ENCODE measurements at regions not wholly inside any gene's neighbourhood (a gene's known extent, or its start where the extent isn't known, plus 50 kb on each side); places are given as distances from the start of the nearest gene placed in this dataset.

GRCh38 chr11:33507356-33507755 lies 193.3 kb downstream of the C11orf91 start:
- TF ChIP-seq, protein P1, sequence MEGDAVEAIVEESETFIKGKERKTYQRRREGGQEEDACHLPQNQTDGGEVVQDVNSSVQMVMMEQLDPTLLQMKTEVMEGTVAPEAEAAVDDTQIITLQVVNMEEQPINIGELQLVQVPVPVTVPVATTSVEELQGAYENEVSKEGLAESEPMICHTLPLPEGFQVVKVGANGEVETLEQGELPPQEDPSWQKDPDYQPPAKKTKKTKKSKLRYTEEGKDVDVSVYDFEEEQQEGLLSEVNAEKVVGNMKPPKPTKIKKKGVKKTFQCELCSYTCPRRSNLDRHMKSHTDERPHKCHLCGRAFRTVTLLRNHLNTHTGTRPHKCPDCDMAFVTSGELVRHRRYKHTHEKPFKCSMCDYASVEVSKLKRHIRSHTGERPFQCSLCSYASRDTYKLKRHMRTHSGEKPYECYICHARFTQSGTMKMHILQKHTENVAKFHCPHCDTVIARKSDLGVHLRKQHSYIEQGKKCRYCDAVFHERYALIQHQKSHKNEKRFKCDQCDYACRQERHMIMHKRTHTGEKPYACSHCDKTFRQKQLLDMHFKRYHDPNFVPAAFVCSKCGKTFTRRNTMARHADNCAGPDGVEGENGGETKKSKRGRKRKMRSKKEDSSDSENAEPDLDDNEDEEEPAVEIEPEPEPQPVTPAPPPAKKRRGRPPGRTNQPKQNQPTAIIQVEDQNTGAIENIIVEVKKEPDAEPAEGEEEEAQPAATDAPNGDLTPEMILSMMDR (IDR thresholded peaks at IDR 0.05; ENCODE audit: low read depth, low read length), result no peak
- no peak for TF ChIP-seq POLR2A (IDR thresholded peaks at IDR 0.05; ENCODE audit: extremely low read depth, insufficient read length)
- TF ChIP-seq, protein P2, sequence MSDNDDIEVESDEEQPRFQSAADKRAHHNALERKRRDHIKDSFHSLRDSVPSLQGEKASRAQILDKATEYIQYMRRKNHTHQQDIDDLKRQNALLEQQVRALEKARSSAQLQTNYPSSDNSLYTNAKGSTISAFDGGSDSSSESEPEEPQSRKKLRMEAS (IDR thresholded peaks at IDR 0.05; ENCODE audit: low read depth, low read length), result no peak
- TF ChIP-seq MYC (IDR thresholded peaks at IDR 0.05; ENCODE audit: low read depth, low read length), result no peak

All from NB4 (cell line).